HEK293T (cell line): ENCODE measurements at regions not wholly inside any gene's neighbourhood (a gene's known extent, or its start where the extent isn't known, plus 50 kb on each side); places are given as distances from the start of the nearest gene placed in this dataset.

Experiments used
- FOXA1 ChIP-seq: fragments of 450-650 bp; IDR thresholded peaks from 2 replicates; pipeline ENCODE4 v1.6.1; 2016; ENCODE audit warnings: mild to moderate bottlenecking
- FOXK2 ChIP-seq: fragments of 450-650 bp; IDR thresholded peaks from 2 replicates; pipeline ENCODE4 v1.6.1; 2016; ENCODE audit warnings: mild to moderate bottlenecking
- FOXM1 ChIP-seq: fragments of 450-650 bp; IDR thresholded peaks from 2 replicates; pipeline ENCODE4 v1.6.1; 2017; ENCODE audit warnings: mild to moderate bottlenecking, borderline replicate concordance
- LEF1 ChIP-seq: fragments of 450-650 bp; IDR thresholded peaks from 2 replicates; pipeline ENCODE4 v1.6.1; 2017; ENCODE audit warnings: mild to moderate bottlenecking, borderline replicate concordance
- NFRKB ChIP-seq: fragments of 450-650 bp; IDR thresholded peaks from 2 replicates; pipeline ENCODE4 v1.6.1; 2016; ENCODE audit warnings: mild to moderate bottlenecking, moderate library complexity
- SP1 ChIP-seq: fragments of 450-650 bp; IDR thresholded peaks from 2 replicates; pipeline ENCODE4 v1.6.1; 2017
- SUZ12 ChIP-seq: fragments of 450-650 bp; IDR thresholded peaks from 2 replicates; pipeline ENCODE4 v1.6.1; 2016; ENCODE audit warnings: mild to moderate bottlenecking

- no peak for TF ChIP-seq FOXA1
- no peak for TF ChIP-seq FOXK2
- TF ChIP-seq SUZ12, result no peak
- TF ChIP-seq SP1, result no peak
- TF ChIP-seq FOXM1, result no peak
- TF ChIP-seq NFRKB, result no peak
- TF ChIP-seq LEF1, result no peak
Measured at GRCh38 chr13:31426395-31426794, 226.6 kb downstream of the B3GLCT start.
